SIG-M5 treated with dmso at 0.1 percent for 504 hours (cell line): ENCODE measurements at regions not wholly inside any gene's neighbourhood (a gene's known extent, or its start where the extent isn't known, plus 50 kb on each side); places are given as distances from the start of the nearest gene placed in this dataset.
A peak's percentile ranks its signal among the peaks of the same experiment; 100 is the strongest.

Source experiments
- DNase-seq: peaks from one replicate; lab custom pipeline; 2025; ENCODE audit not compliant: unreplicated experiment; lab: John Stamatoyannopoulos, UW

- no peak for DNase-seq
These were observed 178.5 kb downstream of the DLEU7 start for GRCh38 chr13:50664951-50665350.

- no peak for DNase-seq
These were observed 175.4 kb downstream of the DLEU7 start for GRCh38 chr13:50668049-50668448.

GRCh38 chr13:50668691-50669271, 174.7 kb downstream of the DLEU7 start:
- no peak for DNase-seq

GRCh38 chr13:50670272-50670671, 173.2 kb downstream of the DLEU7 start:
- no peak for DNase-seq

- DNase-seq: no peak
These were observed 172.5 kb downstream of the DLEU7 start for GRCh38 chr13:50670847-50671496.

- DNase-seq: no peak
These were observed 172.0 kb downstream of the DLEU7 start for GRCh38 chr13:50671497-50671850.

- DNase-seq: peak; percentile 37
These were observed 171.5 kb downstream of the DLEU7 start for GRCh38 chr13:50672025-50672424.

- no peak for DNase-seq
These were observed 167.8 kb downstream of the DLEU7 start for GRCh38 chr13:50675651-50676050.

- peak; percentile 23 for DNase-seq
These were observed 166.9 kb downstream of the DLEU7 start for GRCh38 chr13:50676602-50677001.

GRCh38 chr13:50677258-50677657, 166.2 kb downstream of the DLEU7 start:
- DNase-seq: no peak

- no peak for DNase-seq
These were observed 165.6 kb downstream of the DLEU7 start for GRCh38 chr13:50677687-50678463.

- no peak for DNase-seq
These were observed 164.9 kb downstream of the DLEU7 start for GRCh38 chr13:50678464-50679162.

GRCh38 chr13:50679321-50679720, 164.2 kb downstream of the DLEU7 start:
- DNase-seq: no peak

GRCh38 chr13:50682002-50682401, 161.5 kb downstream of the DLEU7 start:
- no peak for DNase-seq

GRCh38 chr13:50682966-50683365, 160.5 kb downstream of the DLEU7 start:
- DNase-seq: no peak

GRCh38 chr13:50684366-50684765, 159.1 kb downstream of the DLEU7 start:
- DNase-seq: no peak

- DNase-seq: no peak
These were observed 158.0 kb downstream of the DLEU7 start for GRCh38 chr13:50685491-50685890.

GRCh38 chr13:50685956-50686355, 157.5 kb downstream of the DLEU7 start:
- no peak for DNase-seq

- no peak for DNase-seq
These were observed 156.9 kb downstream of the DLEU7 start for GRCh38 chr13:50686551-50686950.

GRCh38 chr13:50687545-50687944, 155.9 kb downstream of the DLEU7 start:
- DNase-seq: no peak

GRCh38 chr13:50690006-50690405, 153.5 kb downstream of the DLEU7 start:
- DNase-seq: no peak

- DNase-seq: no peak
These were observed 152.3 kb downstream of the DLEU7 start for GRCh38 chr13:50691176-50691680.
